Medulla oblongata (tissue), 1 donor: ENCODE measurements at regions not wholly inside any gene's neighbourhood (a gene's known extent, or its start where the extent isn't known, plus 50 kb on each side); places are given as distances from the start of the nearest gene placed in this dataset.
"Not testable (repeated sequence)": the region's sequence is repeated elsewhere in the genome, so short reads cannot be mapped to it uniquely, and the experiment has no call there.

Experiments used
- DNase-seq: peaks from one replicate; pipeline ENCODE4 v3.0.0-alpha.2; 2015; ENCODE audit errors: extremely low spot score

- DNase-seq: no peak
Observed at GRCh38 chr10:84938117-84938905, 609.9 kb downstream of the CCSER2 start.

- no peak for DNase-seq
Observed at GRCh38 chr10:84943541-84943940, 615.2 kb downstream of the CCSER2 start.

GRCh38 chr10:84944187-84944586, 615.8 kb downstream of the CCSER2 start:
- DNase-seq: no peak

GRCh38 chr10:84945791-84946190, 617.4 kb downstream of the CCSER2 start:
- DNase-seq: no peak

GRCh38 chr10:84946904-84947303, 618.5 kb downstream of the CCSER2 start:
- DNase-seq: no peak

- no peak for DNase-seq
Observed at GRCh38 chr10:84948644-84949043, 620.3 kb downstream of the CCSER2 start.

- no peak for DNase-seq
Observed at GRCh38 chr10:84951616-84952015, 623.2 kb downstream of the CCSER2 start.

GRCh38 chr10:84957427-84957826, 629.0 kb downstream of the CCSER2 start:
- DNase-seq: no peak

- DNase-seq: no peak
Observed at GRCh38 chr10:84965468-84965867, 637.1 kb downstream of the CCSER2 start.

- DNase-seq: no peak
Observed at GRCh38 chr10:84966708-84967441, 638.5 kb downstream of the CCSER2 start.

- DNase-seq: not testable (repeated sequence)
Observed at GRCh38 chr10:84969297-84969696, 640.9 kb downstream of the CCSER2 start.

GRCh38 chr10:84987039-84987438, 658.6 kb downstream of the CCSER2 start:
- no peak for DNase-seq

- no peak for DNase-seq
Observed at GRCh38 chr10:84988011-84988410, 659.6 kb downstream of the CCSER2 start.

- DNase-seq: no peak
Observed at GRCh38 chr10:84990713-84991112, 662.3 kb downstream of the CCSER2 start.

GRCh38 chr10:84991301-84991700, 662.9 kb downstream of the CCSER2 start:
- DNase-seq: no peak

GRCh38 chr10:84993251-84994035, 665.1 kb downstream of the CCSER2 start:
- no peak for DNase-seq

- DNase-seq: no peak
Observed at GRCh38 chr10:84994722-84995121, 666.3 kb downstream of the CCSER2 start.

- DNase-seq: no peak
Observed at GRCh38 chr10:84996580-84996979, 668.2 kb downstream of the CCSER2 start.

GRCh38 chr10:84997870-84998269, 669.5 kb downstream of the CCSER2 start:
- no peak for DNase-seq

GRCh38 chr10:84999929-85000328, 671.5 kb downstream of the CCSER2 start:
- DNase-seq: no peak

GRCh38 chr10:85003083-85003482, 674.7 kb downstream of the CCSER2 start:
- no peak for DNase-seq

GRCh38 chr10:85008488-85009184, 680.2 kb downstream of the CCSER2 start:
- DNase-seq: no peak
